M059J (cell line): ENCODE measurements at regions not wholly inside any gene's neighbourhood (a gene's known extent, or its start where the extent isn't known, plus 50 kb on each side); places are given as distances from the start of the nearest gene placed in this dataset.

Source experiments
- DNase-seq: peaks from one replicate; pipeline ENCODE4 v3.0.0-alpha.2; 2012; ENCODE audit warnings: low read depth

DNA sequence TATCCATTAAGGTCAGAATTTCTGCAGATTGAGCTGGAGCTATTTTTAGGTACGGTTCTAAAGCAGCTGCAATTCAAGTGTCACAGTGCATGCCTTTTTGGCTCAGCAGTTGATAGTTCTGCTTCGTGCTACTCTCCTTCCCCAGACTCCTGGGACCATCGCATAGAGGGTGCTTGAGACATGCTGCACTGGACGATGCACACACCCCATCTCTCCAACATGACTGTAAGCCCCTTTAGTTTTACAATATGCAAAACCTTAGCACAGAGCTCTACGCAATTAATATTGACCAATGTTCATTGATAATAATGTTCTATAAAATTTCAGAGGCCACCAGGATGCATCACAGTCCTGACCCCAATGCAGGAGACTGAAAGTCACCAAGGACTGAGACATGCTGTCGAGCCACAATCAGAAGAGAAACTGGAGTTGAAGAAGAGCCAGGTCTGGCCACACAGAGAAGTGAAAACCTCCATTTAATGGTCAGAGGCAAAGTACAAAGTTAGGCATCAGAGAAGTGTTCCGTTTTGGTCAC lies 120.9 kb upstream of the ZC3H12C start:
- no peak for DNase-seq

- DNase-seq = peak; percentile 55
Observed at GRCh38 chr11:109972939-109973338, 120.3 kb upstream of the ZC3H12C start.

- DNase-seq = no peak
Observed at GRCh38 chr11:109973486-109973885, 119.7 kb upstream of the ZC3H12C start.

GRCh38 chr11:109974523-109974922 lies 118.7 kb upstream of the ZC3H12C start:
- DNase-seq = no peak

DNA sequence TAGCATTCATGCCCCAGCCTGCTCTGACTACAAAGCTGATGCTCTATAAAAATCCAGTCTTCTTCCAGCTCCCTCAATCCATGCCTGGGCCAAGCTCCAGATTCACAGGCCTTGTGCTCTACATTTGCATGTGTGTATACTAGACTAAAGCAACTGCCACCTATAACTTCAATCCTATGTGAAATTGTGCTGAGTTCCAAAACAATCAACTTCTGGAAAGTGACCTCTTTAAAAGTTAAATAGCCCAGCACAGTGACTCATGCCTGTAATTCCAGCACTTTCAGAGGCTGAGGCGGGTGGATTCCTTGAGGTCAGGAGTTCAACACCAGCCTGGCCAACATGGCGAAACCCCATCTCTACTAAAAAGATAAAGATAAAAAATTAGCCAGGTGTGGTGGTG lies 114.3 kb upstream of the ZC3H12C start:
- peak; percentile 59 for DNase-seq

GRCh38 chr11:109981031-109981636 lies 112.1 kb upstream of the ZC3H12C start:
- no peak for DNase-seq

DNA sequence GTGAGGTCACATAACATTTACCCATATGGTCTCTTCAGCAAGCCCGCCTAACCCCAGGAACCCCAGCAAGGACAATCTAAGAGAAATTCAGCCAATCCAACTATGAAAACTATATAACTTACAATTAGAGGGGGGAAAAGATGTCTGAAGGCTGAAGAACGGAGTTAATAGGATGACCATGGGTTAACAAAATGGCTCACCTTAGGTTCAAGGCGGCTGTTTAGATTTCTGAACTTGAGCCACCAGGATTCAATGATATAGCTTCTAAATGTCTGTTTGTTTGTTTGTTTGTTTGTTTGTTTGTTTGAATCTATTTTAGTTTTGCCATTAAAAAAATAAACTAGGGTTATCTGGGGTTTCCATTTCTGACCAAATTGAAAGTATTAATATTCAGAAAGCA lies 109.8 kb upstream of the ZC3H12C start:
- no peak for DNase-seq

DNA sequence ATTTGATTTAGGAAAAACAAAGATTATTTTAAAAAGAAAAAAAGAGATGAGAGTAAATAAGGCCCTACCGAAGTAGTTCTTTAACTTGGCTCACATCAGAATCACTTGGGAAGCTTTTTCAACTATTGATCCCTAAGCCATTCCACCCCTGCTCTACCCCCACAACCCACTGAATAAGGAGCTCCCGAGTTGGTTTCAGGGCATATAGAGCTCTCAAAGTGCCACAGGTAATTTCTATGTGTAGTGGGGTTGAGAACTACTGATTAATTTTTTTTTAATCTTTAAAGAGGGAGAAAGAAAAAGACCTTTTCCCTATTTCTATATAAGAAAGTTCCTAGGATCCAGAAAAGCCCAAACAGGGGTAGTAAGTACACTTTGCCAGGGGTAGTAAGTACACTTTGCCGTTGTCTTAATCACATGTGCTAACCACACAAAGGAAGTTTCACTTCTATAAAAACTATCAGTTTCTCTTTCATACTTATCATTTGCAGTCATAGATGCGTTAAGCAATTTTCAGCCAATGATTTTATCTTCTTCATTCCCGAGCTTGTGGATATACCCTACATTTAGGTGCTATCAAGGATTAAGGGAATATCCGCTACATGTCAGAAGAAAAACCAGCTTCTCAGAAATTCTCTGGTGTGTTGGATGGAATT lies 108.4 kb upstream of the ZC3H12C start:
- DNase-seq = no peak

- DNase-seq = no peak
Observed at GRCh38 chr11:109986488-109986887, 106.7 kb upstream of the ZC3H12C start.

- DNase-seq = no peak
Observed at GRCh38 chr11:109991835-109992234, 101.4 kb upstream of the ZC3H12C start.

GRCh38 chr11:109993786-109994185 lies 99.4 kb upstream of the ZC3H12C start:
- peak; percentile 88 for DNase-seq

- peak; percentile 32 for DNase-seq
Observed at GRCh38 chr11:109994907-109995306, 98.3 kb upstream of the ZC3H12C start.

GRCh38 chr11:109996060-109996459 lies 97.1 kb upstream of the ZC3H12C start:
- DNase-seq = no peak

DNA sequence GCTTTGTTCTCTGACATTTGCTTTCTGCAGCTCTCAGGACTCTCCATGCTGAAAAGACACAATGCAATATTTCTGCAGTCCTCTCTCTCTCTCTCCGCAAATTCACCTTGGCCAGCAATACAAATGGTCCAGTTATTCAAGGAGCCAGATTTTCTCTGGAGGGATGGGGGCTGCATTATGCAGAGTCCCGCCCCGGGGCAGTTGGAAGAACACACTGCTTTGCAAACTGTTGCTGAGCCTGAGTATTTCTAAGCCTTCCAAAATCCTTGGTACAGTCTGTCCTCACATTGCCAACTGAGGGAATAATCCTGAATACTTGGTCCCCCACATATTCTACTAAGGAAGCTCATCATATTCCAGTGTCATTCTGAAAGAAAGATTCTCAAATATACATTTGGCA lies 94.3 kb upstream of the ZC3H12C start:
- DNase-seq = no peak

- DNase-seq = peak; percentile 93
Observed at GRCh38 chr11:110000031-110000502, 93.1 kb upstream of the ZC3H12C start.

DNA sequence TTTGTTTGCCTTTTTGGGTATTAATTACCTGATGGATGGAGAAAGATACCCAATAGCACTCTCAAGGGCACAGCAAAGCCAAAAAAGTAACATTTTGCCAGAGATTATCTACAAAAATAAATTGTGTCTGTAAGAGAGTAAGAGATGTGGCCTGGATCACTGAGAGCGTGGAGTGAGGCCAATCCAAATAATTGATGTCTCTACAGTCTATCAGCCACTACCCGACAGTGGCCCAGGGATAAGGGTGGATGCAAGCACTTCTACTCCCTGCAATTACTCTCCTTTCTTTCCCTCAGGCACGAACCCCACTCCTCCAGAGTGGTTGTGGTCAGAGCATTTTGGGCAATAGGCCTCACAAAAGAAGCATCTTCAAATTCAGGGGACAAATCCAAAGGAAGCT lies 92.3 kb upstream of the ZC3H12C start:
- DNase-seq = peak; percentile 18

DNA sequence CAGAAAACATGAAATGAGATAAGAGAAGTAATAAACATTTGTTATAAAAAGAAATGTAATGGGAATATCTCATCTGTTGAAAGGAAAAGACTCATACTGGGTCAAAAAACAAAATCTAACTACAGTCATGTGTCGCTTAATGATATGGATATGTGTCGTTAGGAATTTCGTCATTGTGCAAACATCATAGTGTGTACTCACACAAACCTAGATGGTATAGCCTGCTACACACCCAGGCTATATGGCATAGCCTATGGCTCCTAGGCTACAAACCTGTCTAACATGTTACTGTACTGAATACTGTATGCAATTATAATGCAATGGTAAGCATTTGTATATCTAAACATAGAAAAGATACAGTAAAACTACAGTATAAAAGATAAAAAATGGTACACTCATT lies 89.8 kb upstream of the ZC3H12C start:
- no peak for DNase-seq

GRCh38 chr11:110011595-110011994 lies 81.6 kb upstream of the ZC3H12C start:
- DNase-seq = no peak

DNA sequence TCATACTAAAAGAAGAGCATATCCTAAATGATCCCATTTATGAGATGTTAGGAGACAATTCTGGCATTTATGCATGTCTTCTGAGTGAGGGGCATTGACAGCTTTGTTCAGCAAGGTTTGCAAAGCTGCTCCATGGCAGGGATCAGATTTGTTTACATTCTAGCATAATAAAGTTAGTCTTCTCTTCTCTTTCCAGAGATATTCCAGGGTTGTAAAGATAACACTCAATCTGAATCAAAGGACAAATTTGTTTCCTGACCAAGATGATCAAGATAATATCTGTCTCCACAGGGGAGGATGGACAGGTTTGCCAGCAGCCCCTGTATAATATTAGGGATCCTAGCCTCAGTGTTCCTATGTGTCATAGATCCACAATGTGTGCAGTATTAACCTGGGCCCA lies 77.5 kb upstream of the ZC3H12C start:
- DNase-seq = no peak

- DNase-seq = no peak
Observed at GRCh38 chr11:110019675-110020074, 73.5 kb upstream of the ZC3H12C start.

GRCh38 chr11:110022548-110022947 lies 70.6 kb upstream of the ZC3H12C start:
- DNase-seq = no peak

GRCh38 chr11:110023711-110024110 lies 69.5 kb upstream of the ZC3H12C start:
- DNase-seq = no peak

DNA sequence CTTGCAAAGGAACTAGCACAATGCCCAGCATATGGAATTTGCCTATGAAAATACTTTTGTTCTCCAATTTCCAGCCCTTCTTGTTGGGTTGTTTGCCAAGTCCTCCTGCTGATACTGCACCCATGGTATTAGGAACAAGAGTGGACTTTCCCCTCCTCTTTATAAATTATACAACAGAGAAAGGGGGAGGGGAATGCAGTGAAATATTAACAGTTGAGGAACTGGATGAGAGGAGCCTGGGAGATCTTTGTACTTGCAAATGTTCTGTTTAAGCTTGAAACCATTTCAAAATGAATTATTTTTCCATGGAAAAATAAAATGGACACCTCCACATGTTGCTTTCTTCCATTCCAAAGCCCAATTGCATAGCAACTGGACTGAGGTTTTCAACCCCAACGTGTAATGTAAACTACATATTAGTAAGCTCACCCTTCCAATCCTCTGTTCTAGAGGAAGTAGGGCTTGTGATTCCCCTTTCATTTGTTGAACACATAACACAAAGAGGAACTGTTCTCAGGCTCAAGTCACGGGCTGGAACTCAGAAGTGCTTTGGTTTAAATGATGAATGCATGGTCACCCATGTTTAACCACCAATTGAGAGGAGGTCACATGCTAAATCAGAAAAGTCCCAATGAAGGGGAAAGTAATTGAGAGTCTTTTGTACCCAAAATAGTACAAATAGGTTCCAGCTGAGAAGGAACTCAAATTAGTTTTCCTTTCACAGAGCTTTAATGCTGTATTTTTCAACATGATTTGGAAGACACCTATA lies 66.2 kb upstream of the ZC3H12C start:
- no peak for DNase-seq
